PC-3 (cell line): ENCODE measurements at regions not wholly inside any gene's neighbourhood (a gene's known extent, or its start where the extent isn't known, plus 50 kb on each side); places are given as distances from the start of the nearest gene placed in this dataset.

ENCODE experiments used
- ATAC-seq: fragments of 200-7000 bp; cut with Tn5 transposase; 2 replicates; pipeline ENCODE4 v1.9.1; 2020; ENCODE audit warnings: mild to moderate bottlenecking, moderate library complexity
- BruUV-seq: library from RNA; stranded (reverse); fragments of 400-500 nt; replicated peaks from 2 replicates; lab custom pipeline; 2021; lab: Mats Ljungman, UMichigan
- CTCF ChIA-PET: fragments of 300-600 bp; sonication (Branson Sonifier 250); formaldehyde crosslinking; loops from one replicate; lab custom pipeline; 2022; ENCODE audit warnings: antibody characterized with exemption; lab: Charles Lee
- POLR2A ChIA-PET: fragments of 300-600 bp; sonication (Branson Sonifier 250); formaldehyde crosslinking; loops from one replicate; lab custom pipeline; 2022; ENCODE audit warnings: antibody characterized with exemption; ENCODE audit not compliant: unreplicated experiment; lab: Charles Lee
- DNase-seq: peaks from one replicate; pipeline ENCODE4 v3.0.0-alpha.2; 2015
- H2AFZ ChIP-seq: fragments of 300-600 bp; sonication (generic); 2 replicates; pipeline ENCODE4 v1.6.0; 2016; ENCODE audit warnings: antibody characterized with exemption, low read length
- H3F3A ChIP-seq: fragments of 300-600 bp; sonication (generic); one replicate; pipeline ENCODE4 v1.6.0; 2017; ENCODE audit warnings: antibody characterized with exemption, low read length, control low read depth, mild to moderate bottlenecking; ENCODE audit not compliant: unreplicated experiment
- H3K27ac ChIP-seq: fragments of 300-600 bp; sonication (generic); 2 replicates; pipeline ENCODE4 v1.5.1; 2016; ENCODE audit warnings: mild to moderate bottlenecking, low read length
- H3K27me3 ChIP-seq: fragments of 300-600 bp; sonication (generic); 2 replicates; pipeline ENCODE4 v1.6.1; 2016; ENCODE audit warnings: low read length, mixed read lengths
- H3K36me3 ChIP-seq: fragments of 300-600 bp; sonication (generic); 2 replicates; pipeline ENCODE4 v1.6.1; 2016; ENCODE audit warnings: low read depth, mixed run types, low read length, mixed read lengths
- H3K4me1 ChIP-seq: fragments of 300-600 bp; sonication (generic); 2 replicates; pipeline ENCODE4 v1.5.1; 2016; ENCODE audit warnings: low read length; ENCODE audit not compliant: insufficient read depth
- H3K4me2 ChIP-seq: fragments of 300-600 bp; sonication (generic); 2 replicates; pipeline ENCODE4 v1.6.0; 2016; ENCODE audit warnings: low read length
- H3K4me3 ChIP-seq: fragments of 300-600 bp; sonication (generic); 2 replicates; pipeline ENCODE4 v1.5.1; 2016; ENCODE audit warnings: mild to moderate bottlenecking, low read length, mixed read lengths
- H3K79me2 ChIP-seq: fragments of 300-600 bp; sonication (generic); 2 replicates; pipeline ENCODE4 v1.6.1; 2017; ENCODE audit warnings: low read length, mixed read lengths
- H3K9ac ChIP-seq: fragments of 300-600 bp; sonication (generic); 2 replicates; pipeline ENCODE4 v1.6.0; 2016; ENCODE audit warnings: mild to moderate bottlenecking, low read length
- H3K9me2 ChIP-seq: fragments of 300-600 bp; sonication (generic); replicated peaks from 2 replicates; pipeline ENCODE4 v1.6.1; 2016; ENCODE audit warnings: mixed run types, low read length, mixed read lengths
- H3K9me3 ChIP-seq: fragments of 300-600 bp; sonication (generic); 2 replicates; pipeline ENCODE4 v1.6.1; 2016; ENCODE audit warnings: low read length, mixed read lengths
- H4K20me1 ChIP-seq: fragments of 300-600 bp; sonication (generic); 2 replicates; pipeline ENCODE4 v1.6.1; 2016; ENCODE audit warnings: low read length, mixed read lengths
- CTCF ChIP-seq: fragments of 300-600 bp; sonication (generic); conservative IDR thresholded peaks from 2 replicates; pipeline ENCODE4 v1.5.1; 2017; ENCODE audit warnings: antibody characterized with exemption, low read depth, mild to moderate bottlenecking, low read length
- EZH2 ChIP-seq: fragments of 300-600 bp; sonication (generic); IDR thresholded peaks from one replicate; pipeline ENCODE4 v1.6.1; 2017; ENCODE audit warnings: antibody characterized with exemption, mild to moderate bottlenecking, low read length; ENCODE audit not compliant: unreplicated experiment
- EZH2phosphoT487 ChIP-seq: fragments of 300-600 bp; sonication (generic); IDR thresholded peaks from 2 replicates; pipeline ENCODE4 v1.6.1; 2018; ENCODE audit warnings: mild to moderate bottlenecking, antibody characterized with exemption, low read length, borderline replicate concordance
- intact Hi-C: fragments of 100-400 bp; cut with micrococcal nuclease; formaldehyde crosslinking; loops from 2 replicates; pipeline ENCODE4 v1.9.0; 2023

DNA sequence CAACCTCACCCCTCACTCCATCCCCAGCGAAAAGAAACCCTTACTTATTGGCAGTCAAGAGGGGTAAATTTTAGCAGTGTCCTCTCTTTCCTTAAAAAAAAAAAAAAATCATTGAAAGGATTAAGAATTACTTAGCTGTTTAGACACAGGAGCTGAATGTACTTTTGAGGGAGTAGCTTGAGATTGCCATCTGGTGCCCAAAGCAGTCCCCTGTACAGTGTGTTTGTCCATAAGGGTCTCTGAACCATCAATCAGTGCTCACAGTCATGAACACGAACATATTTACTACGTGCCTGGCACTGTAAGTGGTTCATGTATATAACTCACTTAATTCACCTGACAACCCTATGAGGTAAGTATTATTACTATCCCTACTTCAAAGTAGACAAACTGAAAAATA, 463.5 kb downstream of the RAP2B start:
- H3K9me3 ChIP-seq = no peaks in the 10 kb centered on the region
- H3K9ac ChIP-seq = no peak overlapping the region
- ChIA-PET CTCF (no interaction called here), POLR2A (interaction anchor here (0.7 kb wide), 1 partner anchor 464 kb away, joined by 4 read pairs; no protein-coding TSS in a partner anchor)
- H2AFZ ChIP-seq = no peak overlapping the region
- BruUV-seq = no TSS peak
- no peaks in the 10 kb centered on the region for H3K9me2 ChIP-seq
- intact Hi-C loops = no loop called here
- H3K79me2 ChIP-seq = no peaks in the 10 kb centered on the region
- H3F3A ChIP-seq = no peaks in the 10 kb centered on the region
- no peaks in the 10 kb centered on the region; the same call in 1 of the 2 replicates for H3K4me1 ChIP-seq
- no peaks in the 10 kb centered on the region for H4K20me1 ChIP-seq
- DNase-seq = no peak
- TF ChIP-seq CTCF = no peak
- TF ChIP-seq EZH2phosphoT487 = no peak
- no peak for TF ChIP-seq EZH2
- H3K4me3 ChIP-seq = no peak overlapping the region
- no peaks in the 10 kb centered on the region for H3K36me3 ChIP-seq
- H3K27ac ChIP-seq = no peak overlapping the region
- no peak for ATAC-seq
- H3K27me3 ChIP-seq = no peaks in the 10 kb centered on the region
- H3K4me2 ChIP-seq = no peak overlapping the region

GRCh38 chr3:153626158-153626557, 464.1 kb downstream of the RAP2B start:
- Histone ChIP-seq H4K20me1 (no peaks in the 10 kb centered on the region), H3K27me3 (no peaks in the 10 kb centered on the region), H3K4me3 (no peak overlapping the region), H3K27ac (no peak overlapping the region), H3K36me3 (no peaks in the 10 kb centered on the region), H3K9ac (no peak overlapping the region), H3F3A (no peaks in the 10 kb centered on the region), H3K4me1 (no peaks in the 10 kb centered on the region; the same call in 1 of the 2 replicates), H3K9me2 (no peaks in the 10 kb centered on the region), H2AFZ (no peak overlapping the region), H3K79me2 (no peaks in the 10 kb centered on the region), H3K4me2 (no peak overlapping the region), H3K9me3 (no peaks in the 10 kb centered on the region)
- ATAC-seq = no peak
- intact Hi-C loops = no loop called here
- DNase-seq = no peak
- no TSS peak for BruUV-seq
- TF ChIP-seq EZH2phosphoT487 (no peak), EZH2 (no peak), CTCF (no peak)
- ChIA-PET POLR2A (no interaction called here), CTCF (no interaction called here)

GRCh38 chr3:153628591-153628990, 466.6 kb downstream of the RAP2B start:
- Histone ChIP-seq H3K27me3 (no peaks in the 10 kb centered on the region), H4K20me1 (no peaks in the 10 kb centered on the region), H3K9ac (no peak overlapping the region), H3K4me1 (no peaks in the 10 kb centered on the region), H2AFZ (no peak overlapping the region), H3K9me2 (no peaks in the 10 kb centered on the region), H3K79me2 (no peaks in the 10 kb centered on the region), H3K36me3 (no peaks in the 10 kb centered on the region), H3K27ac (no peak overlapping the region), H3K4me2 (no peak overlapping the region), H3K9me3 (no peaks in the 10 kb centered on the region), H3K4me3 (no peak overlapping the region), H3F3A (no peaks in the 10 kb centered on the region)
- TF ChIP-seq EZH2phosphoT487 (no peak), CTCF (no peak), EZH2 (no peak)
- intact Hi-C loops = no loop called here
- CTCF ChIA-PET = no interaction called here
- DNase-seq (no peak), ATAC-seq (no peak)
- BruUV-seq = no TSS peak
- POLR2A ChIA-PET = no interaction called here
